SK-N-SH (cell line): ENCODE measurements at regions not wholly inside any gene's neighbourhood (a gene's known extent, or its start where the extent isn't known, plus 50 kb on each side); places are given as distances from the start of the nearest gene placed in this dataset.

Experiments used
- CHD2 ChIP-seq: fragments of 150-350 bp; IDR thresholded peaks from 2 replicates; pipeline ENCODE4 v1.6.1; 2018; ENCODE audit warnings: low read length; ENCODE audit not compliant: partially characterized antibody
- ELF1 ChIP-seq: IDR thresholded peaks from 2 replicates; pipeline ENCODE4 v1.4.0; 2012
- EP300 ChIP-seq, 2 experiments: IDR thresholded peaks; 2 replicates each; pipeline versions ENCODE4 v1.4.0 to v1.6.1; 2012; ENCODE audit warnings: borderline replicate concordance in 1 of 2, low read depth in 1 of 2, low read length in 1 of 2
- EZH2phosphoT487 ChIP-seq: fragments of 200-600 bp; sonication (generic); IDR thresholded peaks from 2 replicates; pipeline ENCODE4 v1.6.1; 2017; ENCODE audit warnings: low read depth, mixed run types, mild to moderate bottlenecking, antibody characterized with exemption, moderate library complexity, borderline replicate concordance
- JUND ChIP-seq: IDR thresholded peaks from 2 replicates; pipeline ENCODE4 v1.4.0; 2012
- MXI1 ChIP-seq: IDR thresholded peaks from 2 replicates; pipeline ENCODE4 v1.6.1; 2012; ENCODE audit warnings: mild to moderate bottlenecking, low read depth, low read length, improper control_type of control experiment
- RAD21 ChIP-seq: IDR thresholded peaks from 2 replicates; pipeline ENCODE4 v1.6.1; 2012; ENCODE audit warnings: mild to moderate bottlenecking, low read length
- RFX5 ChIP-seq: IDR thresholded peaks from 2 replicates; pipeline ENCODE4 v1.6.1; 2012; ENCODE audit warnings: mild to moderate bottlenecking, improper control_type of control experiment, low read length
- TAF1 ChIP-seq: IDR thresholded peaks from 2 replicates; pipeline ENCODE4 v1.6.1; 2012; ENCODE audit warnings: low read depth, mild to moderate bottlenecking, low read length, moderate library complexity, borderline replicate concordance
- TEAD4 ChIP-seq: IDR thresholded peaks from 2 replicates; pipeline ENCODE4 v1.4.0; 2012; ENCODE audit warnings: mild to moderate bottlenecking, borderline replicate concordance; ENCODE audit not compliant: insufficient read depth
- TF ChIP-seq, protein P1 (sequence below): IDR thresholded peaks from 2 replicates; pipeline ENCODE4 v1.4.0; 2012; ENCODE audit warnings: low read depth
- TF ChIP-seq, protein P2 (sequence below): fragments of 200-600 bp; sonication (generic); IDR thresholded peaks from 2 replicates; pipeline ENCODE4 v1.6.1; 2017; ENCODE audit warnings: antibody characterized with exemption, mild to moderate bottlenecking, moderate library complexity
- TF ChIP-seq, protein P3 (sequence below): fragments of 150-350 bp; IDR thresholded peaks from 2 replicates; pipeline ENCODE4 v1.6.1; 2017; ENCODE audit warnings: antibody characterized with exemption, low read length, low read depth, borderline replicate concordance

DNA sequence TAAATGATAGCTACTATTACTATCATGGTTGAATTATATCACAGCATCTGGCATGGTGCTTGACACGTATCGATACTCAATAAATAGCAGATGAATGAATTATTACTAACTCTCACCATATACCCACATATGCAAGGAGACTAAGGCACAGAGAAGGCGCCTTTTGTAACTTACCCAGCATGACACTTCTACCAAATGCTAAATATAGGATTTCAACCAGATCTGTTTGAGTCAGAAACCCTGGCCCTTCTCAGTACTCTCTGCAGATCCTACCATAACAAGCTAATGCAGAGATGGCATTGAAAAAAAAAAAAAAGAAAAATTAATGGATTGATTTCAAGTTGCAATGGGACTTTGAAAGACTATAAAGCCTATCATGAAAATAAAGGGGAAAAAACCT is 219.5 kb downstream of the DHX15 start:
- TF ChIP-seq EP300 (IDR thresholded peaks at IDR 0.05; ENCODE audit: borderline replicate concordance in 1 of 2, low read depth in 1 of 2, low read length in 1 of 2) (no peak), TAF1 (no peak), ELF1 (no peak), TEAD4 (no peak), EZH2phosphoT487 (no peak), RAD21 (no peak), CHD2 (no peak), RFX5 (no peak), MXI1 (no peak), JUND (no peak)
- TF ChIP-seq, protein P1, sequence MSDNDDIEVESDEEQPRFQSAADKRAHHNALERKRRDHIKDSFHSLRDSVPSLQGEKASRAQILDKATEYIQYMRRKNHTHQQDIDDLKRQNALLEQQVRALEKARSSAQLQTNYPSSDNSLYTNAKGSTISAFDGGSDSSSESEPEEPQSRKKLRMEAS: no peak
- TF ChIP-seq, protein P2, sequence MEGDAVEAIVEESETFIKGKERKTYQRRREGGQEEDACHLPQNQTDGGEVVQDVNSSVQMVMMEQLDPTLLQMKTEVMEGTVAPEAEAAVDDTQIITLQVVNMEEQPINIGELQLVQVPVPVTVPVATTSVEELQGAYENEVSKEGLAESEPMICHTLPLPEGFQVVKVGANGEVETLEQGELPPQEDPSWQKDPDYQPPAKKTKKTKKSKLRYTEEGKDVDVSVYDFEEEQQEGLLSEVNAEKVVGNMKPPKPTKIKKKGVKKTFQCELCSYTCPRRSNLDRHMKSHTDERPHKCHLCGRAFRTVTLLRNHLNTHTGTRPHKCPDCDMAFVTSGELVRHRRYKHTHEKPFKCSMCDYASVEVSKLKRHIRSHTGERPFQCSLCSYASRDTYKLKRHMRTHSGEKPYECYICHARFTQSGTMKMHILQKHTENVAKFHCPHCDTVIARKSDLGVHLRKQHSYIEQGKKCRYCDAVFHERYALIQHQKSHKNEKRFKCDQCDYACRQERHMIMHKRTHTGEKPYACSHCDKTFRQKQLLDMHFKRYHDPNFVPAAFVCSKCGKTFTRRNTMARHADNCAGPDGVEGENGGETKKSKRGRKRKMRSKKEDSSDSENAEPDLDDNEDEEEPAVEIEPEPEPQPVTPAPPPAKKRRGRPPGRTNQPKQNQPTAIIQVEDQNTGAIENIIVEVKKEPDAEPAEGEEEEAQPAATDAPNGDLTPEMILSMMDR: no peak
- TF ChIP-seq, protein P3, sequence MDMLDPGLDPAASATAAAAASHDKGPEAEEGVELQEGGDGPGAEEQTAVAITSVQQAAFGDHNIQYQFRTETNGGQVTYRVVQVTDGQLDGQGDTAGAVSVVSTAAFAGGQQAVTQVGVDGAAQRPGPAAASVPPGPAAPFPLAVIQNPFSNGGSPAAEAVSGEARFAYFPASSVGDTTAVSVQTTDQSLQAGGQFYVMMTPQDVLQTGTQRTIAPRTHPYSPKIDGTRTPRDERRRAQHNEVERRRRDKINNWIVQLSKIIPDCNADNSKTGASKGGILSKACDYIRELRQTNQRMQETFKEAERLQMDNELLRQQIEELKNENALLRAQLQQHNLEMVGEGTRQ: no peak
